ENCODE measurements at regions not wholly inside any gene's neighbourhood (a gene's known extent, or its start where the extent isn't known, plus 50 kb on each side); places are given as distances from the start of the nearest gene placed in this dataset.
A peak's percentile ranks its signal among the peaks of the same experiment; 100 is the strongest.

GRCh38 chr5:148911386-148911785, 85.0 kb downstream of the ADRB2 start:
- DNase-seq, result no peak
- no peak for ATAC-seq (ENCODE audit: poor library complexity)
- intact Hi-C loops (cut with DNase I), result no loop called here

GRCh38 chr5:148912146-148912545, 85.7 kb downstream of the ADRB2 start:
- no peak for ATAC-seq (ENCODE audit: poor library complexity)
- intact Hi-C loops (cut with DNase I), result no loop called here
- DNase-seq, result no peak

GRCh38 chr5:148912714-148913398, 86.4 kb downstream of the ADRB2 start:
- intact Hi-C loops (cut with DNase I), result no loop called here
- no peak for ATAC-seq (ENCODE audit: poor library complexity)
- DNase-seq, result no peak

- ATAC-seq (ENCODE audit: poor library complexity) (no peak), DNase-seq (no peak)
- intact Hi-C loops (cut with DNase I), result no loop called here
These were observed 87.1 kb downstream of the ADRB2 start for GRCh38 chr5:148913493-148913892.

- DNase-seq (no peak), ATAC-seq (ENCODE audit: poor library complexity) (peak; percentile 30)
- intact Hi-C loops (cut with DNase I), result no loop called here
These were observed 87.6 kb downstream of the ADRB2 start for GRCh38 chr5:148913985-148914431.

- DNase-seq (no peak), ATAC-seq (ENCODE audit: poor library complexity) (peak; percentile 45)
- intact Hi-C loops (cut with DNase I), result no loop called here
These were observed 88.9 kb downstream of the ADRB2 start for GRCh38 chr5:148915224-148915817.

GRCh38 chr5:148920646-148921288, 94.4 kb downstream of the ADRB2 start:
- intact Hi-C loops (cut with DNase I), result no loop called here
- no peak for ATAC-seq (ENCODE audit: poor library complexity)
- DNase-seq, result no peak

GRCh38 chr5:148921350-148921749, 94.9 kb downstream of the ADRB2 start:
- intact Hi-C loops (cut with DNase I), result no loop called here
- DNase-seq, result no peak
- ATAC-seq (ENCODE audit: poor library complexity), result no peak

GRCh38 chr5:148922606-148923005, 96.2 kb downstream of the ADRB2 start:
- DNase-seq (no peak), ATAC-seq (ENCODE audit: poor library complexity) (no peak)
- intact Hi-C loops (cut with DNase I), result no loop called here

- DNase-seq, result no peak
- ATAC-seq (ENCODE audit: poor library complexity), result no peak
- intact Hi-C loops (cut with DNase I), result no loop called here
These were observed 96.6 kb downstream of the ADRB2 start for GRCh38 chr5:148923023-148923422.

- DNase-seq, result no peak
- ATAC-seq (ENCODE audit: poor library complexity), result no peak
These were observed 98.4 kb downstream of the ADRB2 start for GRCh38 chr5:148924817-148925216.

GRCh38 chr5:148926207-148926606, 99.8 kb downstream of the ADRB2 start:
- intact Hi-C loops (cut with DNase I), result no loop called here
- ATAC-seq (ENCODE audit: poor library complexity) (no peak), DNase-seq (no peak)

More at GRCh38 chr5:148924817-148925216, 98.4 kb downstream of the ADRB2 start:
- intact Hi-C loops (cut with DNase I), result no loop called here

GRCh38 chr5:148927307-148927946, 101.0 kb downstream of the ADRB2 start:
- DNase-seq (no peak), ATAC-seq (ENCODE audit: poor library complexity) (no peak)
- intact Hi-C loops (cut with DNase I), result no loop called here

- DNase-seq, result no peak
These were observed 101.7 kb downstream of the ADRB2 start for GRCh38 chr5:148928141-148928540.

GRCh38 chr5:148931453-148932057, 105.1 kb downstream of the ADRB2 start:
- intact Hi-C loops (cut with DNase I), result no loop called here
- no peak for DNase-seq
- ATAC-seq (ENCODE audit: poor library complexity), result no peak

More at GRCh38 chr5:148928141-148928540, 101.7 kb downstream of the ADRB2 start:
- ATAC-seq (ENCODE audit: poor library complexity), result no peak
- intact Hi-C loops (cut with DNase I), result no loop called here

GRCh38 chr5:148932355-148932935, 106.0 kb downstream of the ADRB2 start:
- ATAC-seq (ENCODE audit: poor library complexity) (no peak), DNase-seq (no peak)
- intact Hi-C loops (cut with DNase I), result no loop called here

GRCh38 chr5:148933903-148934432, 107.6 kb downstream of the ADRB2 start:
- no peak for ATAC-seq (ENCODE audit: poor library complexity)

GRCh38 chr5:148934895-148935400, 108.5 kb downstream of the ADRB2 start:
- DNase-seq, result no peak
- no peak for ATAC-seq (ENCODE audit: poor library complexity)
- intact Hi-C loops (cut with DNase I), result no loop called here

More at GRCh38 chr5:148933903-148934432, 107.6 kb downstream of the ADRB2 start:
- intact Hi-C loops (cut with DNase I), result no loop called here
- DNase-seq, result no peak
